GM18867 (cell line): ENCODE measurements at regions not wholly inside any gene's neighbourhood (a gene's known extent, or its start where the extent isn't known, plus 50 kb on each side); places are given as distances from the start of the nearest gene placed in this dataset.
"Not testable (repeated sequence)": the region's sequence is repeated elsewhere in the genome, so short reads cannot be mapped to it uniquely, and the experiment has no call there.

ENCODE experiments used
- ATAC-seq: cut with Tn5 transposase; IDR thresholded peaks from one replicate; pipeline ENCODE4 v1.9.1; 2021; ENCODE audit warnings: mild to moderate bottlenecking, moderate library complexity; ENCODE audit not compliant: unreplicated experiment

- no peak for ATAC-seq
These were observed 485.6 kb upstream of the SOX9 start for GRCh38 chr17:71635187-71635586.

DNA sequence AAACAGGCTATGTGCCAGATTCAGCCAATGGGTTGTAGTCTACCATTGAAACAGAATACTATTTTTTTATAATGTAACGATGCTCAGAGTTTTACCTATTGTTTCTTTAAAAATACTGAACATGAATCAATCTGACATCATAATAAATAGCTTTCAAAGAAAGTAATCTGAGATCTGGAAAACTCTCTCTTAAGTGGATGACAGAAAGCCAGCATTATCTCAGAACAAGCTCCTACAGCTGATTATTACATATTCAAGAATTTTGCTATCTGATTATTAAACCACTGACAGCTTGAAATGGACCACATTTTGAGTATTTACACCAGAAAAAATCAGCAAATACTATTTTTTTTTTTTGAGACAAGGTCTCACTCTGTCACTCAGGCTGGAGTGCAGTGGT lies 484.2 kb upstream of the SOX9 start:
- no peak for ATAC-seq

DNA sequence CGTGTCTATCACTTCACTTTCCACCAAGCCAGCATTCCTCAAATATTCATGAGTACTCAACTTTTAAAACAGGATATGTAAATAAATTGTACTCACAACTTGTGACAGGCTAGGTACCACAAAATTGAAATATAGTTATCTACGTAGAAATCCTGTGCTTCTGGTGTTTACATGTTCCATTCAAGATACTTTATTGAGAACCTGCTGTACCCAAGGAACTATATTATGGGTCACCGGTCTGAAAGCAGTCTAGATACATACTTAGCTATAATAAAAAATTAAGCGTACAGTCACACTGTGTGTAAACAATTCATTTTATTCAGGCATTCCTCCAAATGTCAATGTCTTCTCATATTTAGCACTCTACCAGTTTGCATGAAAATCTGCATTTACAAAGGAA lies 482.2 kb upstream of the SOX9 start:
- ATAC-seq, result no peak

DNA sequence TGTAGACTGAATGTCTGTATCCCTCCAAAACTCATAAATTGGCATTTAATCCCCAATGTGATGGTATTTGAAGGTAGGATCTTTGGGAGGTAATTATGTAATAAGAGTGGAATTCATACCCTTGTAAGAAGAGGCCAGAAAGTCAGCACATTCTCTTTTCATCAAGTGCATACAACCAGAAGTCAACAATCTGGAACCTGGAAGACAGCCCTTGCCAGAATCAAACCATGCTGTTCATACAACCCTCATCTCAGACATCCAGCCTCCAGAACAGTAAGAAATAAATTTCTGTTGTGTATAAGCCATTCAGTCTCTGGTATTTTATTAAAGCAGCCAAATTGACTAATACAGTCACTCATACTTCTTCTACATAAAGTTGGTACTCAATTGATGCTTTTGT lies 481.0 kb upstream of the SOX9 start:
- no peak for ATAC-seq

- not testable (repeated sequence) for ATAC-seq
These were observed 473.9 kb upstream of the SOX9 start for GRCh38 chr17:71646890-71647289.

DNA sequence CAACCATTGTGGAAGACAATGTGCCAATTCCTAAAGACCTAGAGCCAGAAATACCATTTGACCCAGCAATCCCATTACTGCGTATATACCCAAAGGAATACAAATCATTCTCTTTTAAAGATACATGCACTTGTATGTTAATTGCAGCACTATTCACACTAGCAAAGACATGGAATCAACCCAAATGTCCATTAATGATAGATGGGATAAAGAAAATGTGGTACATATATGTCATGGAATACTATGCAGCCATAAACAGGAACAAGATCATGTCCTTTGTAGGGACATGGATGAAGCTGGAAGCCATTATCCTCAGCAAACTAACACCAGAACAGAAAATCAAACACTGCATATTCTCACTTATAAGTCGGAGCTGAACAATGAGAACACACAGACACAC lies 472.5 kb upstream of the SOX9 start:
- ATAC-seq, result not testable (repeated sequence)

DNA sequence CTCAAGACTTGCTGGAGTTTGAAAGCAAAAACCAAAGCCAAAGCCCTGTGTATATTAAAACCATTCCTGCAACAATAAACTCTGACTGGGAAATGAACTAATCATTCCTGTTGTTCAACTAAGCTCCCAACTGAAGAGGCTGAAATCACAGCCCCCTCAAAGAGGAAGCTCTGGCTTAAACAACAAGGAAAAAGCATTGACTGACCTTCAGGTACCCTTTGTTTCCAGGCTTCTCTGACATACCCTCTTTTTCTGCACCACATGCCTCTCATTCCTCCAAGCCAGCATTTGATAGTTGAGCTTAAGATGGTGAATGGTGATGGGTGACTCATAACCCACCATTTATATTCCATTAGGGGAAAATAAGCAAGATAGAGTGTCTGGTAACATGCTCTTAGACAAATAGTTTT lies 470.9 kb upstream of the SOX9 start:
- ATAC-seq, result no peak

DNA sequence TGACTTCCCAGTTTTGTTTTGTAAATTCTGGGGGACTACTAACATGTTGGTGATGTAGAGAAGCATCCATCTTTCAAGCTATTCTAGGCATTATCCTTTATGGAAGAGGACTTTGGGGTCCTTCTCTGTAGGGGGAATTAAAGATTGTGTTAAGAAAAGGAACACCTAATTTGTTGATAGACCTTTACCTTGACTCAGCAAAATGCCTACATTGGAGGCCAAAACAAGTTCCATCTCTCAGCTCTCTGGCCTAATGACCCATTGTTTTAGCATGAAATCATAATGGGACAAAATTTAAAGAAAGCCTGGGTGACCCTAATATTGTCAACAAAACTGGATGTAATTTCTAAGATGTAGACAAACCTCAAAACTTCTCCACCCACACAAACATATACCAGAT lies 465.3 kb upstream of the SOX9 start:
- no peak for ATAC-seq

DNA sequence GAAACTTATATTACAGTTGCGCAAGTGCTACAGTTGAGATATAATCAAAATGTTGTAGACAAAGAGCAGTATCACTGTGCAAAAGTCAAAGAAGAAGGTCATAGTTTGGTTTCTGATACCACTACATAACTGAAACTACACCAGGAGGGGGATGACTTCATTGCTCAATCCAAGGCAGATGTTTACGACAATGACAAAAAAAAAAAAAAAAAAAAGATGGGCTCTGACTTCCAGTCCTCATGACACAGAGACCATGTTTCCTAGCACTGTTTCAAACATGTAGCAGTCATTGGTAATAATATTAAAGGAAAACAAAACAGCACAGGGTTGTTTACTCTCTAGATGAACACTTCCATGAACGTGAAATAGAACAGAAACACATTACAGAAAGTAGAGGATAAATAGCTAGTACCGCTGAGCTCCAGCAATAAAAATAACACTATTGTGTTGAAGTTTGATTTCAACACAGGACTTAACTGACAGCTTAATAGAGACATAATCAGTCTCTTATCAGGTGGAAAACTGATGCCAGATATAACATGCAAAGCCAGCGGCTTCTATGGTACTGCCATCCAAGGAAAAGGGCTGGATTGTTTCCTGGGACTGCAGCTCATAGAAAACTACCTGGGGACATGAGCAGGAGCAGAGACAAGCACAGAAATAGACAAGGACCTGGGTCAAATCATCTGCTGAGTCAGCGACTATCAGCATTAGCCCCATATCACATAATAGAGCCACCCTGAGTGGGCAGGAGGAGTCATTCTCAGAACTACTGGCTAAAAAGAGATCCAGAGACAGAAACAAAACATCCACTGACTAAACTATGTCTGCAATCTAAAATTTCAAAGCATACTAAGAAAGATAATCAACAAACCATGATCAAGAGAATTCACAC lies 463.6 kb upstream of the SOX9 start:
- ATAC-seq, result no peak

GRCh38 chr17:71658996-71659395 lies 461.8 kb upstream of the SOX9 start:
- no peak for ATAC-seq

DNA sequence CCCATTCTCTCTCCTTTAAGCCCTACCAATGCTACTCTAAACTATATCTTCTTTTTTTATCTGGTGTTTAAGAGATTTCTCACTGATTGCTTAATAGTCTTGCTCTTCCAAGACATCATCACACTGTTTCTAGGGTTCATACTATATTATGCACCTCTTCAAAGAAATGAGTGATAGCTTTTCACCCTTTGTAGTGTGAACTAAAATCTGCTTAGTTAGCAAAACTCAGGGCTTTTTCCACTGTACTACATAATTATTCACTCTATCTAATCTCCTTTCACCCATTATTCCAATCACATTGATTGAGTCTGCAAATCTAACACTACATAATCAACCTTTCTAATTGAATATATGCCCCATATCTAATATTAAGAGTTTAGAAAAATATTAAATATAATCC lies 456.0 kb upstream of the SOX9 start:
- no peak for ATAC-seq

DNA sequence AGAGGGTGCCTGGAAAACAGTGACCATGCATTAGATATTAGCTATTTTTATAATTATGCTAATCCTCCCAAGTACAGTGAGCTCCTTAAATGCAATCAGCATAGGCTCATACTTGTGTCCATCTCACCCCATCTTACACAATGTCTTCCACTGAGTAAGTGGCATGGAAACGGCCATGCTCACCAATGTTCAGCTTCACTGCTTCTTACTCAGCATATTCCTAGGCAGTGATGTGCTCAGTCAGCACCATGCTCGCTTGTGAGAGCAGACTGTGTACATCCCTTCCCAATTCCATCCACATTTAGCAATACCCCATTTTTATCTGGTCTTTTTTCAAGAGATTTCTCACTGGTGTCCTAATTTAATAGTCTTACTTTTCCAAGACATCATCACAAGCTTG lies 454.8 kb upstream of the SOX9 start:
- ATAC-seq, result no peak

GRCh38 chr17:71667661-71668060 lies 453.2 kb upstream of the SOX9 start:
- ATAC-seq, result no peak

DNA sequence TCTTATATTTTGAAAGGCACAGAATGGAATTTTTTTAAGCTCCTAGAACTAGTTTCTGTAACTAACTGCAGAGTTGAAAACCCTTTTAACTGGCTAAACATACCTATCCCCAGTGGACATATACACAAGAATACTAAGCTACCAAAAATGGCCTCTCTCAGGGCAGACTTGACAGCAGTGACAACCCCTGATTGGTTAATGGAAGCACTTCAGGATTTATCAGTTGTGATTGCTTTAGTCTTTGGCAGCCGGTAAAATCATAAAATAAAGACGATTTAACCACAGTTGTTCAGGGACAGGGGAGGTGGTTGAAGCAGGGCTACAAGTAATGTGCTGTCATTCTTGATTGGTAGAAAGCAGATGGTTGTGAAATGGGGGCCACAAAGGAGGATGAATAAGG lies 452.0 kb upstream of the SOX9 start:
- no peak for ATAC-seq

GRCh38 chr17:71677439-71677838 lies 443.4 kb upstream of the SOX9 start:
- no peak for ATAC-seq

DNA sequence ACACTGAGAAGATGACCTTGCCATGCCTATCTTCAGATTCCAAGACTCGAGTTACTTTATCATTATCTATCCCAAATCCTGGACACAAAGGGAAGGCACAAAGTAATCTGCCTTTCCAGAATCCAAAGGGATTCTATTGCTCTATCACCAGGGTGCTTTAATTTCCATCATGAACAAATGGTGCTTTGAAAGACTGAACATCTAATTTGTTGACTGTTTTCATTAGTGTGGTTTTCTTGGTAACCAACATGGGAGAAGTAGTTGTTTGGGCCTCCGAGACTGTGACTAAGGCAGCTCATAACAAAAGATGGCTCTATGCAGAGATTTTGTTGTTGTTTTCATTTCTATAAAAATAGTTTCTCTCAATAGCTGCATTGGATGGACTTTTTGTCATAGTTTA lies 441.0 kb upstream of the SOX9 start:
- no peak for ATAC-seq

- no peak for ATAC-seq
These were observed 439.2 kb upstream of the SOX9 start for GRCh38 chr17:71681427-71682173.

GRCh38 chr17:71682174-71682494 lies 438.7 kb upstream of the SOX9 start:
- no peak for ATAC-seq

GRCh38 chr17:71689782-71690181 lies 431.0 kb upstream of the SOX9 start:
- no peak for ATAC-seq

GRCh38 chr17:71699907-71700306 lies 420.9 kb upstream of the SOX9 start:
- ATAC-seq, result no peak

- no peak for ATAC-seq
These were observed 417.1 kb upstream of the SOX9 start for GRCh38 chr17:71703701-71704100.

- ATAC-seq, result no peak
These were observed 411.4 kb upstream of the SOX9 start for GRCh38 chr17:71709271-71709890.
